ENCODE measurements at regions not wholly inside any gene's neighbourhood (a gene's known extent, or its start where the extent isn't known, plus 50 kb on each side); places are given as distances from the start of the nearest gene placed in this dataset.

GRCh38 chr6:139819776-139820175 lies 445.3 kb upstream of the CITED2 start:
- DNase-seq (ENCODE audit: low spot score): no peak

GRCh38 chr6:139812939-139813338 lies 438.5 kb upstream of the CITED2 start:
- DNase-seq (ENCODE audit: low spot score): no peak

GRCh38 chr6:139801571-139802321 lies 427.3 kb upstream of the CITED2 start:
- DNase-seq (ENCODE audit: low spot score): no peak

- no peak for DNase-seq (ENCODE audit: low spot score)
Measured at GRCh38 chr6:139800837-139801236, 426.4 kb upstream of the CITED2 start.

- DNase-seq (ENCODE audit: low spot score): no peak
Measured at GRCh38 chr6:139790527-139790926, 416.1 kb upstream of the CITED2 start.

GRCh38 chr6:139784222-139784769 lies 409.8 kb upstream of the CITED2 start:
- no peak for DNase-seq (ENCODE audit: low spot score)

- no peak for DNase-seq (ENCODE audit: low spot score)
Measured at GRCh38 chr6:139779988-139780774, 405.7 kb upstream of the CITED2 start.

GRCh38 chr6:139778688-139779087 lies 404.2 kb upstream of the CITED2 start:
- DNase-seq (ENCODE audit: low spot score): no peak

GRCh38 chr6:139778106-139778505 lies 403.7 kb upstream of the CITED2 start:
- DNase-seq (ENCODE audit: low spot score): no peak

GRCh38 chr6:139777202-139777970 lies 402.9 kb upstream of the CITED2 start:
- no peak for DNase-seq (ENCODE audit: low spot score)

- no peak for DNase-seq (ENCODE audit: low spot score)
Measured at GRCh38 chr6:139776041-139776440, 401.6 kb upstream of the CITED2 start.

- no peak for DNase-seq (ENCODE audit: low spot score)
Measured at GRCh38 chr6:139768196-139768595, 393.7 kb upstream of the CITED2 start.

- DNase-seq (ENCODE audit: low spot score): no peak
Measured at GRCh38 chr6:139766796-139767195, 392.3 kb upstream of the CITED2 start.

- no peak for DNase-seq (ENCODE audit: low spot score)
Measured at GRCh38 chr6:139765825-139766285, 391.4 kb upstream of the CITED2 start.

GRCh38 chr6:139764498-139764986 lies 390.1 kb upstream of the CITED2 start:
- no peak for DNase-seq (ENCODE audit: low spot score)

- DNase-seq (ENCODE audit: low spot score): no peak
Measured at GRCh38 chr6:139763468-139764210, 389.2 kb upstream of the CITED2 start.

- DNase-seq (ENCODE audit: low spot score): no peak
Measured at GRCh38 chr6:139762587-139763031, 388.2 kb upstream of the CITED2 start.

GRCh38 chr6:139760128-139760527 lies 385.7 kb upstream of the CITED2 start:
- DNase-seq (ENCODE audit: low spot score): no peak

- DNase-seq (ENCODE audit: low spot score): no peak
Measured at GRCh38 chr6:139759086-139759485, 384.6 kb upstream of the CITED2 start.

- no peak for DNase-seq (ENCODE audit: low spot score)
Measured at GRCh38 chr6:139758209-139758611, 383.8 kb upstream of the CITED2 start.

- no peak for DNase-seq (ENCODE audit: low spot score)
Measured at GRCh38 chr6:139757784-139758183, 383.3 kb upstream of the CITED2 start.
